Endothelial cell of hepatic sinusoid (primary cell): ENCODE measurements at regions not wholly inside any gene's neighbourhood (a gene's known extent, or its start where the extent isn't known, plus 50 kb on each side); places are given as distances from the start of the nearest gene placed in this dataset.

Experiments
- in situ Hi-C: cut with HindIII; loops from 2 replicates; pipeline ENCODE4 v1.10.0; 2017; ENCODE audit warnings: low sequenced_read_pairs

GRCh38 chr6:145468534-145468933, 266.8 kb downstream of the EPM2A start:
- in situ Hi-C loops, result no loop called here

- in situ Hi-C loops, result no loop called here
These were observed 266.3 kb downstream of the EPM2A start for GRCh38 chr6:145469021-145469420.

GRCh38 chr6:145475794-145476396, 259.4 kb downstream of the EPM2A start:
- in situ Hi-C loops, result no loop called here

GRCh38 chr6:145480024-145480423, 255.3 kb downstream of the EPM2A start:
- in situ Hi-C loops, result no loop called here

GRCh38 chr6:145483191-145483996, 251.9 kb downstream of the EPM2A start:
- in situ Hi-C loops, result no loop called here

- in situ Hi-C loops, result no loop called here
These were observed 250.0 kb downstream of the EPM2A start for GRCh38 chr6:145485288-145485687.

GRCh38 chr6:145486306-145486705, 249.0 kb downstream of the EPM2A start:
- in situ Hi-C loops, result no loop called here

GRCh38 chr6:145489583-145489982, 245.7 kb downstream of the EPM2A start:
- in situ Hi-C loops, result no loop called here

- in situ Hi-C loops, result no loop called here
These were observed 245.3 kb downstream of the EPM2A start for GRCh38 chr6:145490068-145490467.

GRCh38 chr6:145491126-145491525, 244.2 kb downstream of the EPM2A start:
- in situ Hi-C loops, result no loop called here

- in situ Hi-C loops, result no loop called here
These were observed 238.3 kb downstream of the EPM2A start for GRCh38 chr6:145497006-145497405.

GRCh38 chr6:145498425-145498824, 236.9 kb downstream of the EPM2A start:
- in situ Hi-C loops, result no loop called here

- in situ Hi-C loops, result no loop called here
These were observed 232.9 kb downstream of the EPM2A start for GRCh38 chr6:145502416-145502815.

GRCh38 chr6:145506136-145506535, 229.2 kb downstream of the EPM2A start:
- in situ Hi-C loops, result no loop called here

- in situ Hi-C loops, result no loop called here
These were observed 228.8 kb downstream of the EPM2A start for GRCh38 chr6:145506565-145506964.

GRCh38 chr6:145507239-145507638, 228.1 kb downstream of the EPM2A start:
- in situ Hi-C loops, result no loop called here

- in situ Hi-C loops, result no loop called here
These were observed 227.2 kb downstream of the EPM2A start for GRCh38 chr6:145508107-145508506.

- in situ Hi-C loops, result no loop called here
These were observed 217.8 kb downstream of the EPM2A start for GRCh38 chr6:145517492-145517891.

GRCh38 chr6:145525038-145525437, 210.3 kb downstream of the EPM2A start:
- in situ Hi-C loops, result no loop called here

GRCh38 chr6:145529582-145529981, 205.7 kb downstream of the EPM2A start:
- in situ Hi-C loops, result no loop called here

GRCh38 chr6:145530454-145530853, 204.9 kb downstream of the EPM2A start:
- in situ Hi-C loops, result no loop called here

- in situ Hi-C loops, result no loop called here
These were observed 204.3 kb downstream of the EPM2A start for GRCh38 chr6:145531032-145531431.
